Sigmoid colon (tissue), 3 donors: ENCODE measurements at regions not wholly inside any gene's neighbourhood (a gene's known extent, or its start where the extent isn't known, plus 50 kb on each side); places are given as distances from the start of the nearest gene placed in this dataset.

Experiments used
- CTCF ChIP-seq, 4 experiments: fragments of 450-650 bp in 3 of 4; fragments of 200-600 bp in 1 of 4; IDR thresholded peaks; one replicate each; pipeline ENCODE4 v1.5.1; 2016 to 2019; ENCODE audit warnings: antibody characterized with exemption in 4 of 4, mild to moderate bottlenecking in 3 of 4, moderate library complexity in 2 of 4
- POLR2A ChIP-seq, 2 donors: fragments of 450-650 bp; IDR thresholded peaks; one replicate each; pipeline ENCODE4 v1.6.1; 2016; ENCODE audit warnings: antibody characterized with exemption in 2 of 2, mild to moderate bottlenecking in 2 of 2, moderate library complexity in 2 of 2

GRCh38 chr7:36036590-36036989, 116.5 kb upstream of the EEPD1 start:
- TF ChIP-seq CTCF (IDR thresholded peaks at IDR 0.05) = no peak
- TF ChIP-seq POLR2A (IDR thresholded peaks at IDR 0.05) = no peak
